LNCaP clone FGC (cell line): ENCODE measurements at regions not wholly inside any gene's neighbourhood (a gene's known extent, or its start where the extent isn't known, plus 50 kb on each side); places are given as distances from the start of the nearest gene placed in this dataset.

Experiments
- DNase-seq: peaks from one replicate; pipeline ENCODE4 v3.0.0-alpha.2; 2011; ENCODE audit warnings: low read depth
- H3K4me3 ChIP-seq: 2 replicates; pipeline ENCODE4 v1.5.1; 2011; ENCODE audit warnings: mild to moderate bottlenecking, low read depth, low read length, control low read depth
- TF ChIP-seq, protein P1 (sequence below): IDR thresholded peaks from 2 replicates; pipeline ENCODE4 v1.5.1; 2012; ENCODE audit warnings: mild to moderate bottlenecking; ENCODE audit not compliant: control insufficient read depth, insufficient read depth; ENCODE audit errors: extremely low read depth

DNA sequence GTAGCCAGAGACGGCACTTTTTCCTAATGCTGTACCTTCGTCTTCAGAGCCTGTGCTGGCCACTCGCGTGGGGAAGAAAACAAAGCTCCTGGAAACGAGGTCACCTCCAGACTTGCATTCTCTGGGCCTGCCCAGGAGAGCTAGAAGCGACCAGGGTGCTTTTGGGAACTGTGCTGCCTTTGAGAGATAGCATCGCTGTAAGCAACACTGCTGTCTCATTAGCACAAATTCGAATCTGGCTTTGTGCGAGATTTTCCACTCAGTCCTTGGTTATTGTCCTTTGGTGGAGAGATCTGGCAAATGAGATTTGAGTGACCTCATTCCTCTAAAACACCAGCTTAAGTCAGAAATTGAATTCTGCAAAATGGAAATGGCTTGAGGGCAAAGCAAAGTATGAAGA lies 66.1 kb upstream of the TLR3 start:
- DNase-seq = no peak
- no peak overlapping the region for H3K4me3 ChIP-seq
- TF ChIP-seq, protein P1, sequence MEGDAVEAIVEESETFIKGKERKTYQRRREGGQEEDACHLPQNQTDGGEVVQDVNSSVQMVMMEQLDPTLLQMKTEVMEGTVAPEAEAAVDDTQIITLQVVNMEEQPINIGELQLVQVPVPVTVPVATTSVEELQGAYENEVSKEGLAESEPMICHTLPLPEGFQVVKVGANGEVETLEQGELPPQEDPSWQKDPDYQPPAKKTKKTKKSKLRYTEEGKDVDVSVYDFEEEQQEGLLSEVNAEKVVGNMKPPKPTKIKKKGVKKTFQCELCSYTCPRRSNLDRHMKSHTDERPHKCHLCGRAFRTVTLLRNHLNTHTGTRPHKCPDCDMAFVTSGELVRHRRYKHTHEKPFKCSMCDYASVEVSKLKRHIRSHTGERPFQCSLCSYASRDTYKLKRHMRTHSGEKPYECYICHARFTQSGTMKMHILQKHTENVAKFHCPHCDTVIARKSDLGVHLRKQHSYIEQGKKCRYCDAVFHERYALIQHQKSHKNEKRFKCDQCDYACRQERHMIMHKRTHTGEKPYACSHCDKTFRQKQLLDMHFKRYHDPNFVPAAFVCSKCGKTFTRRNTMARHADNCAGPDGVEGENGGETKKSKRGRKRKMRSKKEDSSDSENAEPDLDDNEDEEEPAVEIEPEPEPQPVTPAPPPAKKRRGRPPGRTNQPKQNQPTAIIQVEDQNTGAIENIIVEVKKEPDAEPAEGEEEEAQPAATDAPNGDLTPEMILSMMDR = no peak

DNA sequence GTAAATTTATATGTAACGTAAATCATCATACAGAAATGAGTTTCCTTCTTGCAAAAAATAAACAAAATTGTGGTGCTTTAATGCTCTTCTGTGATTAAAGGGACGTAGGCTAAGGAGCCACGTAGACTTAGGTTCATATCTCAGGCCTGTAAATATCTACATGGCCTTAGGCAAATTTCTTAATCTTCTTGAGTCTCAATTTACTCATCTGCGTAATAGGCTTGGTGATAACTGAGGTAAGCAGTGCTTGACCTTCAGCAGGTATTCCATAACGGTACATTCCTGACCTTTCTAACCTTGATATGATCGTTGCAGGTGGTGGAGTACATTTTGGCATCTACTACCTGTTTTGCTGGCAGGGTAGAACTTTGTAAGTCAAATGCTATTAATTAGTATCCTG lies 65.2 kb upstream of the TLR3 start:
- TF ChIP-seq, protein P1 = no peak
- no peak overlapping the region for H3K4me3 ChIP-seq
- DNase-seq = no peak

DNA sequence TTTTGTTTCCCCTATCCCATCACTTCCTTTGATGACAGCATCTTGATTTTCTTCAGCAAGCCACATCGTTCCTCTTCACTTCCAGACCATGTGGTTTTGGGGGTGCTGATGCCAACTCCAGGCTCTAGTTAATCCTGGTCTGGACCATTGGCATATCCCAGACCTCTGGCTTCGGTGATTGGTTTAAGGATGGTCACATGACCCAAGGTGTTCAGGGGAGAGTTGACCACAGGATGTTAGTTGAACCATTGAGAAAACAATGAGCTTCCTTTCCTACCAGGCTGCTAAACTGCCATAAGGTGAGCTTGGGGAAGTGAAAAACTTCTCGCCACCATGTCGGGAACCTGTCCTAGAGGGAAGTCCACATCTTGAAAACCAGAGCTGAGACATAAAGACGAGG lies 60.9 kb upstream of the TLR3 start:
- H3K4me3 ChIP-seq = no peak overlapping the region
- no peak for DNase-seq
- TF ChIP-seq, protein P1 = no peak

DNA sequence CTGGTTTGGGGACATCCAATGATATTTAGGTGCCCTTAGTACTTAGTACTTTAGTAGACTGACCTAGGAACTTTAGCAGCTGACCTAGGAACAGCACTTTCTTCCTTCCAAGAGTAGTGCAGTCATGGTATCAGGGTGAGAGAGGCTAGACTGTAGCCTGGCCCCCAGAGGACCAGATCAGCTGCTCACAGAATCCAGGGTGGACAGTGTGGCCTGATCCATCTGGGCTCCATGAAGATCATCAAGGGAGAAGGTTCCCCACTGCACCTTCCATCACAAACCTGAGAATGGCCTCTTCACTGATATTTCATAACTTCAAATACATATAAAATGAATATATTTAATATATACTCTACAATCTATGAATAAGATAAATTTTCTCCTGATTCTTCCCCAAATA lies 59.0 kb upstream of the TLR3 start:
- DNase-seq = no peak
- TF ChIP-seq, protein P1 = no peak
- no peak overlapping the region for H3K4me3 ChIP-seq

DNA sequence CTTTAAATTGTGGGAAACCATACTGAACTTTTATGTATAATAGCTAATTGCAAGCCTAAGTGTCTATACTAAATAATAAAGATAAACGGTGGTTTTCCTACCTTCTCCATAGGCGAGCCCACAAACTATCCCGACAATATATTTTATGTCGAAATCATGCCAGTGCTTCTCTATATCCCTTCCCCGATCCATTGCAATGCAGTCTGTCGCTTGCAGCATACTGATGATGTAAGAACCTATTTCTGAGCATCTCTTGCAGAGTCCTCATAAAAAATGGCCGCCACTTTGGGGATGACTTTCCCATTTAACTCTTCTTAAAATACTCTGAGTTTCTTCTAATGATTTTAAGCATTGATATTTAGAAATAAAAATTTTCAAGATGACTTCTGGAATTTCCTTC lies 58.1 kb upstream of the TLR3 start:
- no peak for DNase-seq
- no peak overlapping the region for H3K4me3 ChIP-seq
- TF ChIP-seq, protein P1 = no peak

DNA sequence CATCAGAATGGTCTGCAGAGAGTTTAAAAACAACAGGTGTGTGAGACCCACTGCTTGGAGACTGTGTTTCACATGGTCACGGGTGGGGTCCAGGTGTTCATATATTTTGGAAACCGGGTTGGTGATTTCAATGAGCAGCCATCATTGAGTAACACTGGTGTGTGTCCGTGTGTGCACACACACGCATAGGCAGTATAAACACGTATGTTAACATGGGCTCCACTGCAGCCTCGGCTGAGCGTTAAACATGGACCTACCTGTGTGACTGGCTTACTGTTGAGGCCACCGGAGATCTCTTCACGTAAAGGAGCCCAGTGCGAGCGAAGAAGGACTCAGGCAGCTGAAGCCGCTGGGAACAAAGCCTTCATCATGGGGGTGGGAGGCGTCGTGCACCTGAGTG lies 56.9 kb upstream of the TLR3 start:
- TF ChIP-seq, protein P1 = no peak
- no peak for DNase-seq
- H3K4me3 ChIP-seq = no peak overlapping the region

DNA sequence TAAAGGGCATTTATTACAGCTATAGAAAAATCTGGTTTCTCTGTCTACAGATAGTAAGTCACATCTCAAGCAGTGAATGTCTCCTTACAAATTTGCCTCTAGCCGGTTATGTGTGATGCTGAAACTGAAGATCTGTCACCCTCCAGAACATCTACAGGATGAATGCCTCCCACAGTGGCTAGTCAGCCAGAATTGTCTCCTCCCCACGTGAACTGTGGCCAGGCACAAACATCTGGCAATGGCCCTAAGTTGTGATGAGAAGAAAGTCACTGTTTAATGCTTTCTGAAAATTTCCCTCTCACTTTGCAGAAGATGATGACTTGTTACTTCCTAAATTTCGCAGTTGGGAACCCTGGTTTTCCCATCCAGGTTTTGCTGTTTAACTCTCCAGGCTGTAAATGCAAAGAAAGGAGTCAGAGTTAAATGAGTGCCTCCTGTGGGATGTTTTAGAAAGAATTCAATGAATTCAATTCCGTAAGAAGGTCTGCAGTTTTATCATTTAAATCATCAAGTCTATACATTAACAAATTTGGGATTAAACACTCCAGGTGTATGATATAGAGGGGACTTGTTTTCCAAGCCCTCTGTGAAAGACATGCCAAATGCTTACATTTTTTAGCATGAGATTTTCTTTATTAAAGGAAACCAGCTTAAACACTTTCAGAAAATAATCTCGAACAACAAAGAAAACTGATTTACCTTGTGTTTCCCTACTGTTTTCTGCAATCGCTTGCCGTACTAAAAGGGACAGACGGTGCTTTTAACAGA lies 55.4 kb upstream of the TLR3 start:
- no peak overlapping the region for H3K4me3 ChIP-seq
- TF ChIP-seq, protein P1 = no peak
- DNase-seq = no peak
